Endothelial cell of umbilical vein (primary cell): ENCODE measurements at regions not wholly inside any gene's neighbourhood (a gene's known extent, or its start where the extent isn't known, plus 50 kb on each side); places are given as distances from the start of the nearest gene placed in this dataset.

Source experiments
- CTCF ChIP-seq, 2 donors: IDR thresholded peaks; 1 replicate in 1 of 2; 2 replicates in 1 of 2; pipeline ENCODE4 v1.5.1; 2011; ENCODE audit warnings: low read length in 2 of 2, mild to moderate bottlenecking in 2 of 2, moderate library complexity in 2 of 2, control low read depth in 1 of 2, inconsistent platforms in 1 of 2, low read depth in 1 of 2; ENCODE audit not compliant: insufficient read depth in 1 of 2; ENCODE audit errors: extremely low read depth in 1 of 2
- EZH2 ChIP-seq: IDR thresholded peaks from 2 replicates; pipeline ENCODE4 v1.6.1; 2012; ENCODE audit warnings: borderline replicate concordance, low read depth, mild to moderate bottlenecking, moderate library complexity, low read length, inconsistent platforms; ENCODE audit not compliant: severe bottlenecking
- FOS ChIP-seq: IDR thresholded peaks from 2 replicates; pipeline ENCODE4 v1.6.1; 2011; ENCODE audit warnings: mild to moderate bottlenecking, low read length, moderate library complexity, borderline replicate concordance; ENCODE audit not compliant: insufficient read depth
- GATA2 ChIP-seq: IDR thresholded peaks from 2 replicates; pipeline ENCODE4 v1.7.0; 2011; ENCODE audit warnings: low read depth, mild to moderate bottlenecking, moderate library complexity, mixed read lengths, low read length; ENCODE audit not compliant: insufficient read length, insufficient read depth
- MAX ChIP-seq: IDR thresholded peaks from 2 replicates; pipeline ENCODE4 v1.6.1; 2011; ENCODE audit not compliant: insufficient read depth, insufficient read length
- POLR2A ChIP-seq: IDR thresholded peaks from 2 replicates; pipeline ENCODE4 v1.6.1; 2012; ENCODE audit warnings: low read depth, mild to moderate bottlenecking, control low read depth, low read length
- POLR2AphosphoS5 ChIP-seq: IDR thresholded peaks from 2 replicates; pipeline ENCODE4 v1.6.1; 2012; ENCODE audit warnings: low read depth, mild to moderate bottlenecking, control low read depth, low read length, moderate library complexity; ENCODE audit not compliant: insufficient read depth

DNA sequence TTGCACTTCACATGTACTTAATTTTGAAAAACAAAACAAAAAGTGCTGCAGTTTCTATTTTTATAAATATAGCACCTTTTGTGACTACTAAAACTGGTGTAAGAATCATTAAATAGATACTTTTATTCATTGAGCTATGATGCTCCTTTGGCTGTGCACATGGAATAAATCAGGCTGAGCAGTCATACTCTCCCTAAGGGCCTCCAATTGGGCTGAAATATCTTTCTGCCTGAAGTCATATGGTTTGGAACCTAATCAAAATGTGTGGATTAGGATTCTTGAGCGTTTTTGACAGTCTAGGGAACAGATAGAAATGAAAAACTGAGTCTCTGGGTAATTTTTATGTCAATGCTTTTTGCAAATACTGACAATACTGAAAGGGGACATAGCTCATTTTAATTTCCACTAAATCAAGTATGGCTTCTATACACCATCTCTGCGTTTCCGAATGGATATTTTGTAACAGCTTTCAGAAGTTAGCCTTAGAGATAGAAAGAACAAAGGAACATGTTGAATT is 392.2 kb upstream of the ROBO1 start:
- TF ChIP-seq EZH2 (no peak), CTCF (IDR thresholded peaks at IDR 0.05; ENCODE audit: extremely low read depth in 1 of 2, insufficient read depth in 1 of 2, low read depth in 1 of 2, low read length in 2 of 2) (no peak), POLR2A (no peak), GATA2 (no peak), MAX (no peak), POLR2AphosphoS5 (no peak), FOS (no peak)
